Kidney (tissue), 13 donors: ENCODE measurements at regions not wholly inside any gene's neighbourhood (a gene's known extent, or its start where the extent isn't known, plus 50 kb on each side); places are given as distances from the start of the nearest gene placed in this dataset.

Source experiments
- DNase-seq, 5 donors: peaks; one replicate each; pipeline ENCODE4 v3.0.0-alpha.2; 2013 to 2020
- FAIRE-seq: peaks from 2 replicates; lab custom pipeline; 2012; peaks lifted over from hg19 to GRCh38; lab: Jason Lieb, UNC
- H3K27ac ChIP-seq, 2 donors: one replicate each; pipeline ENCODE4 v1.7.0; 2013; ENCODE audit warnings: low read depth in 2 of 2, low read length in 2 of 2, inconsistent platforms in 1 of 2
- H3K27me3 ChIP-seq: one replicate; pipeline ENCODE4 v1.7.1; 2013; ENCODE audit warnings: low read length, inconsistent platforms; ENCODE audit not compliant: control insufficient read depth, insufficient read depth
- H3K36me3 ChIP-seq, 3 donors: one replicate each; pipeline versions ENCODE4 v1.7.0 to v1.7.1; 2013; ENCODE audit warnings: low read length in 3 of 3, control low read depth in 1 of 3, inconsistent platforms in 1 of 3; ENCODE audit not compliant: insufficient read depth in 3 of 3, control insufficient read depth in 2 of 3
- H3K4me1 ChIP-seq, 3 donors: one replicate each; pipeline versions ENCODE4 v1.7.0 to v1.7.1; 2013; ENCODE audit warnings: low read length in 3 of 3, inconsistent platforms in 1 of 3, low read depth in 1 of 3; ENCODE audit not compliant: control insufficient read depth in 2 of 3, insufficient read depth in 2 of 3
- H3K4me3 ChIP-seq, 3 donors: one replicate each; pipeline versions ENCODE4 v1.7.0 to v1.8.1; 2013; ENCODE audit warnings: low read length in 3 of 3, control low read depth in 1 of 3, inconsistent platforms in 1 of 3
- H3K9ac ChIP-seq, 3 donors: one replicate each; pipeline versions ENCODE4 v1.7.0 to v1.7.1; 2013; ENCODE audit warnings: low read length in 3 of 3, control low read depth in 1 of 3, inconsistent platforms in 1 of 3
- H3K9me3 ChIP-seq, 3 donors: one replicate each; pipeline versions ENCODE4 v1.7.0 to v1.7.1; 2013; ENCODE audit warnings: low read length in 3 of 3, control low read depth in 1 of 3, inconsistent platforms in 1 of 3; ENCODE audit not compliant: control insufficient read depth in 2 of 3, insufficient read depth in 1 of 3
- intact Hi-C: fragments of 100-400 bp; cut with DNase I; formaldehyde crosslinking; loops from one replicate; pipeline ENCODE4 v1.11.1; 2022
- TF ChIP-seq, protein P1 (sequence below): IDR thresholded peaks from 3 replicates; pipeline ENCODE4 v1.5.1; 2012; ENCODE audit warnings: mild to moderate bottlenecking, moderate library complexity, borderline replicate concordance; ENCODE audit not compliant: insufficient read depth; ENCODE audit errors: extremely low read depth
- donor health status: control.
- donor health status: control.
- donor health status: control.
- donor health status: control.
- donor health status: control.
- donor health status: DM: yes; HTN: yes; CAD: no.
- donor health status: Normal renal cell carcinoma (clear cell type).

DNA sequence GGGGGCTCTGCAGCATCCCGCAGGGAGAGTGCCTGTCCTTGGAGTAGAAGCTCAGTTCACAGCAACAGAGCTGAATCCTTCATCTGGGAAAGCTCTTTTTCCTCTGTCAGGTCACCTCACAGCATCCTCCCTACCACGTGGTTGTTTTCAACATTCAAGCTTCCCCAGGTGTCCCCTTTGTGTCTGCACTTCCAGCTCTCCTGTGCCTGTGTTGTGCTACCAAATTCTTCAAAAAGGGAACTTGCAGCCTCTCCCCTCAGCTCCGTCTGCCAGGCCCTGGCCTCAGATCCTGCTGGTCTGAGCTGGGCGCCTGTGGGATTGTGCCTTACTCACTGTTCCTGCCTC, 108.4 kb downstream of the FOXF2 start:
- intact Hi-C loops, result no loop called here
- Histone ChIP-seq H3K4me1 (no peaks in the 10 kb centered on the region), H3K36me3 (no peaks in the 10 kb centered on the region), H3K9ac (no peak overlapping the region), H3K9me3 (peaks cover 0 to 9% (median 0%) of the 10 kb centered on the region in 3 donors), H3K27me3 (no peaks in the 10 kb centered on the region), H3K27ac (no peak overlapping the region), H3K4me3 (no peak overlapping the region)
- peak in 1 of 5 donors; percentile 3 for DNase-seq
- TF ChIP-seq, protein P1, sequence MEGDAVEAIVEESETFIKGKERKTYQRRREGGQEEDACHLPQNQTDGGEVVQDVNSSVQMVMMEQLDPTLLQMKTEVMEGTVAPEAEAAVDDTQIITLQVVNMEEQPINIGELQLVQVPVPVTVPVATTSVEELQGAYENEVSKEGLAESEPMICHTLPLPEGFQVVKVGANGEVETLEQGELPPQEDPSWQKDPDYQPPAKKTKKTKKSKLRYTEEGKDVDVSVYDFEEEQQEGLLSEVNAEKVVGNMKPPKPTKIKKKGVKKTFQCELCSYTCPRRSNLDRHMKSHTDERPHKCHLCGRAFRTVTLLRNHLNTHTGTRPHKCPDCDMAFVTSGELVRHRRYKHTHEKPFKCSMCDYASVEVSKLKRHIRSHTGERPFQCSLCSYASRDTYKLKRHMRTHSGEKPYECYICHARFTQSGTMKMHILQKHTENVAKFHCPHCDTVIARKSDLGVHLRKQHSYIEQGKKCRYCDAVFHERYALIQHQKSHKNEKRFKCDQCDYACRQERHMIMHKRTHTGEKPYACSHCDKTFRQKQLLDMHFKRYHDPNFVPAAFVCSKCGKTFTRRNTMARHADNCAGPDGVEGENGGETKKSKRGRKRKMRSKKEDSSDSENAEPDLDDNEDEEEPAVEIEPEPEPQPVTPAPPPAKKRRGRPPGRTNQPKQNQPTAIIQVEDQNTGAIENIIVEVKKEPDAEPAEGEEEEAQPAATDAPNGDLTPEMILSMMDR, result no peak
- no peak for FAIRE-seq

DNA sequence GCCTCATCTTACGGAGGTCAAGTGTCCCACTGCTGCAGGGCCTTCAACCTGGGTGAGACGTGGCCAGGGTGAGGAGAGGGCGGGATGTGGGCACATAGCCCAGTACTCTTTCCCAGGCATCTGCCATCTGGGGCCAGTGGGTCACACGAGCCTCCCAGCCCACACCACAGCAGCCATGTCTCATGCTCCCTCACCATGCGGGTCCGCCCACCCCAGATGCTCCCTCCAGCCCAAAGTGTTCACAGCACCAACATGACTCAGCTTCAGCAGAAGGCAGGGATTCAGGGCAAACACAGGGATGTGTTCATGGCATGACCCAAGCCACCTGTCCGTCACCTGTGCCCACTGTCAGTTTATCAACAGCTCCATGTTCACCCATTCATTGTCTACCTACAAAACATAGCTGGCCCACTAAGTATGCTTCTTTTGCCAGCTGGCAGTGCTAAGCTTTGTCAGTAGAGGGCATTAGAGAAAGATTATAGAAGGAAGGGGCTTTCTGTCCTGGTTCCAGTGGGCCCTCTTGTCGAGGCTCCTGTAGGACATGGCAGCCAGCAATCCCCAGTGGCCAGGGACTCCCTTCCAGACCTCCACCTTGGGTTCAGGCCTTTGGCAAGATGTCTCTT, 109.2 kb downstream of the FOXF2 start:
- Histone ChIP-seq H3K27ac (no peak overlapping the region), H3K27me3 (no peaks in the 10 kb centered on the region), H3K9ac (no peak overlapping the region), H3K36me3 (no peaks in the 10 kb centered on the region), H3K9me3 (peaks cover 0 to 9% (median 0%) of the 10 kb centered on the region in 3 donors), H3K4me3 (no peak overlapping the region), H3K4me1 (no peaks in the 10 kb centered on the region)
- no peak for FAIRE-seq
- intact Hi-C loops, result no loop called here
- TF ChIP-seq, protein P1, result no peak
- no peak for DNase-seq

DNA sequence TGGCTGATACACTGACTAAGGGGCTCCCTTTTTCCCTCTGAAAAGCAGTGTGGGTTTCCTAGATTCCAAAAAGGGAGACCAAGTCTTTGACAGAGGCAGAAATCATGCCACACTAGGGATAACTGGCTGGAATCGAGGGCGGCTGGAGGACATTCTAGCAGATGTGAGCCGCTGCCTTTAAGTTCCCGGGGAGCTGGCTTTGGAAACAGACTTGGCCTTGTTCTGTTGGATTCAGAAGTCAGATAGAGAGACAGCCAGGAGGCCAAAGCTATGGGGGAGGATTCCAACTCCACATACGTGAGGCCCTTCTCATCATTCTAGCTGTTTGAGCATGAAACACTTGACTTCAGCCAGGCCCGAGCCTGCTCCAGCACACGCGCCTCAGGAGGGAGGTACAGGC, 109.9 kb upstream of the FOXC1 start:
- Histone ChIP-seq H3K4me3 (no peak overlapping the region), H3K9ac (no peak overlapping the region), H3K27ac (no peak overlapping the region), H3K27me3 (no peaks in the 10 kb centered on the region), H3K36me3 (no peaks in the 10 kb centered on the region), H3K9me3 (peaks cover 0 to 9% (median 0%) of the 10 kb centered on the region in 3 donors), H3K4me1 (no peaks in the 10 kb centered on the region)
- intact Hi-C loops, result no loop called here
- peak in 1 of 5 donors; percentile 16 for DNase-seq
- no peak for FAIRE-seq
- TF ChIP-seq, protein P1, result no peak

DNA sequence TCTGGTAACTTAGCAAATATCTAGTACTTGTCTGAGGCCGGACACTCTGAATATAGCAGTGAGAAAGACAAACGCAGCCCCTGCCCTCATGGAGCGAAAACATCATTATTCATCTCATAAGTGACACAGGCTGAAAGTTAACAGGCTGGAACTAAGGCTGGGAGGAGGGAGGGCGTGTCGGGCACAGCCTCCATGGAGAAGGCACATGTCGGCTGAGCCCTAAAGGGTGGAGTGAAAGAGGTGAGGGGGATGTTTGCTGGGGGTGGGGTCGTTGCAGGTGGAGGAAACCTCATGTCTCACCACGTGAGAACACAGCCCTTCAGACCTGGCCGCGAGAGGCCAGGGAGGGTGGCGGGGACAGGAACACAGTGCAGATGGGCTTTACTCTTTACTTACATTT, 108.8 kb upstream of the FOXC1 start:
- no peak overlapping the region for H3K4me3 ChIP-seq
- H3K4me1 ChIP-seq, result no peaks in the 10 kb centered on the region
- intact Hi-C loops, result no loop called here
- no peaks in the 10 kb centered on the region for H3K36me3 ChIP-seq
- DNase-seq (peak in 1 of 5 donors; percentile 32), FAIRE-seq (no peak)
- no peaks in the 10 kb centered on the region for H3K27me3 ChIP-seq
- no peak overlapping the region for H3K27ac ChIP-seq
- TF ChIP-seq, protein P1, result no peak
- H3K9me3 ChIP-seq, result peaks cover 0 to 7% (median 0%) of the 10 kb centered on the region in 3 donors
- H3K9ac ChIP-seq, result no peak overlapping the region
